Esophagus squamous epithelium (tissue), 5 donors: ENCODE measurements at regions not wholly inside any gene's neighbourhood (a gene's known extent, or its start where the extent isn't known, plus 50 kb on each side); places are given as distances from the start of the nearest gene placed in this dataset.
"Not testable (repeated sequence)": the region's sequence is repeated elsewhere in the genome, so short reads cannot be mapped to it uniquely, and the experiment has no call there.

Experiments used
- DNase-seq: peaks from one replicate; lab custom pipeline; 2025; lab: John Stamatoyannopoulos, UW
- H3K27ac ChIP-seq, 4 donors: fragments of 200-600 bp; sonication (generic); one replicate each; pipeline ENCODE4 v1.5.1; 2016 to 2019; ENCODE audit warnings: mild to moderate bottlenecking in 1 of 4
- H3K27me3 ChIP-seq, 4 donors: fragments of 200-600 bp; sonication (generic); 1 replicate in 3 of 4; 2 replicates in 1 of 4; pipeline versions ENCODE4 v1.5.1 to v1.6.0; 2017 to 2021; ENCODE audit warnings: antibody characterized with exemption in 1 of 4
- H3K36me3 ChIP-seq, 3 donors: fragments of 200-600 bp; sonication (generic); one replicate each; pipeline ENCODE4 v1.5.1; 2016 to 2019
- H3K4me1 ChIP-seq, 3 donors: fragments of 200-600 bp; sonication (generic); one replicate each; pipeline ENCODE4 v1.5.1; 2017 to 2019
- H3K4me3 ChIP-seq, 4 donors: fragments of 200-600 bp; sonication (generic); 1 replicate in 3 of 4; 2 replicates in 1 of 4; pipeline ENCODE4 v1.5.1; 2016 to 2019; ENCODE audit warnings: mild to moderate bottlenecking in 2 of 4, moderate library complexity in 1 of 4
- H3K9me3 ChIP-seq, 3 donors: fragments of 200-600 bp; sonication (generic); one replicate each; pipeline ENCODE4 v1.5.1; 2016 to 2019
- POLR2A ChIP-seq, 4 donors: fragments of 450-650 bp; IDR thresholded peaks; one replicate each; pipeline ENCODE4 v1.6.1; 2017; ENCODE audit warnings: antibody characterized with exemption in 4 of 4, mild to moderate bottlenecking in 4 of 4, moderate library complexity in 3 of 4
- WGBS, 2 donors: methylation state at CpG; one replicate each; pipeline ENCODE4 v1.1.5; 2018; 5-methylcytosine and 5-hydroxymethylcytosine counted together
- intact Hi-C: fragments of 100-400 bp; cut with DNase I; formaldehyde crosslinking; loops from one replicate; pipeline ENCODE4 v1.15.0; 2022
- TF ChIP-seq, protein P1 (sequence below), 6 experiments: fragments of 450-650 bp in 4 of 6; fragments of 200-600 bp in 2 of 6; sonication (generic) in 2 of 6; IDR thresholded peaks; one replicate each; pipeline ENCODE4 v1.5.1; 2016 to 2019; ENCODE audit warnings: antibody characterized with exemption in 6 of 6, mild to moderate bottlenecking in 4 of 6, moderate library complexity in 4 of 6
- donor health status: DM: yes; HTN: yes; CAD: no.

DNA sequence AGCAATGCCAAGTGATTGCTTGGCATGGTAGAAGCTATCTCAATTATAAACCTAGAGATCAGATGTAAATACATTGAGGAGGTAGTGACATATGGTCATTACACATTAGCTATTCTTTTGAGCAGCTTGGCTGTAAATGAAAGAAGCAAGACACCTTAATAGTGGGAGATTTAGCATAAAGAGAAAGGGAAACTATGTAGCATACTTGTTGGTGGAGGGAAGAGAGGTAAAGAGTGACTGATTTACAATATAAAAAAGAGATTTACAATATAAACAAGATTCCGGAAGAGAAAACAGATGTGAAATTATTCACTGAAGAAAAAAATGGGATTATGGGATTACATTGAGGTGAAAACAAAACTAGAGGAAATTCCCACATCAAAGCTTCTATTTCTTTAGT is 2009.6 kb downstream of the OLFM4 start:
- H3K9me3 ChIP-seq = no peaks in the 10 kb centered on the region
- intact Hi-C loops = no loop called here
- 21 to 22% methylated on average over 1 of the region's 1 CpG for WGBS, 2 donors
- H3K36me3 ChIP-seq = no peaks in the 10 kb centered on the region
- DNase-seq = no peak
- no peak for TF ChIP-seq POLR2A (IDR thresholded peaks at IDR 0.05)
- TF ChIP-seq, protein P1, sequence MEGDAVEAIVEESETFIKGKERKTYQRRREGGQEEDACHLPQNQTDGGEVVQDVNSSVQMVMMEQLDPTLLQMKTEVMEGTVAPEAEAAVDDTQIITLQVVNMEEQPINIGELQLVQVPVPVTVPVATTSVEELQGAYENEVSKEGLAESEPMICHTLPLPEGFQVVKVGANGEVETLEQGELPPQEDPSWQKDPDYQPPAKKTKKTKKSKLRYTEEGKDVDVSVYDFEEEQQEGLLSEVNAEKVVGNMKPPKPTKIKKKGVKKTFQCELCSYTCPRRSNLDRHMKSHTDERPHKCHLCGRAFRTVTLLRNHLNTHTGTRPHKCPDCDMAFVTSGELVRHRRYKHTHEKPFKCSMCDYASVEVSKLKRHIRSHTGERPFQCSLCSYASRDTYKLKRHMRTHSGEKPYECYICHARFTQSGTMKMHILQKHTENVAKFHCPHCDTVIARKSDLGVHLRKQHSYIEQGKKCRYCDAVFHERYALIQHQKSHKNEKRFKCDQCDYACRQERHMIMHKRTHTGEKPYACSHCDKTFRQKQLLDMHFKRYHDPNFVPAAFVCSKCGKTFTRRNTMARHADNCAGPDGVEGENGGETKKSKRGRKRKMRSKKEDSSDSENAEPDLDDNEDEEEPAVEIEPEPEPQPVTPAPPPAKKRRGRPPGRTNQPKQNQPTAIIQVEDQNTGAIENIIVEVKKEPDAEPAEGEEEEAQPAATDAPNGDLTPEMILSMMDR (IDR thresholded peaks at IDR 0.05) = no peak
- no peaks in the 10 kb centered on the region for H3K4me1 ChIP-seq
- no peak overlapping the region for H3K27ac ChIP-seq
- H3K4me3 ChIP-seq = no peak overlapping the region
- H3K27me3 ChIP-seq = no peaks in the 10 kb centered on the region

DNA sequence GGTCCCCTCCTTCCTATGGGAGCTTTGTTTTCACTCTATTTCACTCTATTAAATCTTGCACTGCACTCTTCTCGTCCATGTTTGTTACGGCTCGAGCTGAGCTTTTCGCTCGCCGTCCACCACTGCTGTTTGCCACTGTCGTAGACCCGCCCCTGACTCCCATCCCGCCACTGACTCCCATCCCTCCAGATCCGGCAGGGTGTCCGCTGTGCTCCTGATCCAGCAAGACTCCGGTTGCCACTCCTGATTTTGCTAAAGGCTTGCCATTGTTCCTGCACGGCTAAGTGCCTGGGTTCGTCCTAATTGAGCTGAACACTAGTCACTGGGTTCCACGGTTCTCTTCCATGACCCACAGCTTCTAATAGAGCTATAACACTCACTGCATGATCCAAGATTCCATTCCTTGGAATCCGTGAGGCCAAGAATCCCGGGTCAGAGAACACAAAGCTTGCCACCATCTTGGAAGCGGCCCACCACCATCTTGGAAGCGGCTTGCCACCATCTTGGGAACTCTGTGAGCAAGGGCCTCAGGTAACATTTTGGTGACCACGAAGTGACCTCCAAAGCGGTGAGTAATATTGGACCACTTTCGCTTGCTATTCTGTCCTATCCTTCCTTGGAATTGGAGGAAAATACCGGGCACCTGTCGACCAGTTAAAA is 2025.4 kb downstream of the OLFM4 start:
- H3K4me3 ChIP-seq, H3K36me3 ChIP-seq, DNase-seq, H3K27me3 ChIP-seq, H3K9me3 ChIP-seq, H3K4me1 ChIP-seq, H3K27ac ChIP-seq, intact Hi-C loops: not testable (repeated sequence)
- WGBS, 2 donors = 91 to 93% methylated on average over 18 to 23 of the region's 24 CpGs

DNA sequence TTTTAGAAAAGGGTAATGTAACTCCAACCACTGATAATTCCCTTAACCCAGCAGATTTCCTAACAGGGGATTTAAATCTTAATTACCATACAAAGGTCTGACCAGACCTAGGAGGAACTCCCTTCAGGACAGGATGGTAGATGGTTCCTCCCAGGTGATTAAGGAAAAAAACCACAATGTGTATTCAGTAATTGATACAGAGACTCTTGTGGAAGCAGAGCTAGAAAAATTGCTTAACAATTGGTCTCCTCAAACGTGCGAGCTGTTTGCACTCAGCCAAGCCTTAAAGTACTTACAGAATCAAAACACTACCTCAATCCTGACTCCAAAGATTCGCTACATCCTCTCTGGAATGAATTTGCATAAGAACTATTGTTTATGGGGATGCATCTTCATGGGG is 2027.1 kb downstream of the OLFM4 start:
- H3K4me3 ChIP-seq, H3K27ac ChIP-seq, H3K36me3 ChIP-seq, H3K4me1 ChIP-seq, intact Hi-C loops, H3K9me3 ChIP-seq, DNase-seq, H3K27me3 ChIP-seq: not testable (repeated sequence)
- WGBS, 2 donors = 78 to 82% methylated on average over 3 of the region's 3 CpGs

DNA sequence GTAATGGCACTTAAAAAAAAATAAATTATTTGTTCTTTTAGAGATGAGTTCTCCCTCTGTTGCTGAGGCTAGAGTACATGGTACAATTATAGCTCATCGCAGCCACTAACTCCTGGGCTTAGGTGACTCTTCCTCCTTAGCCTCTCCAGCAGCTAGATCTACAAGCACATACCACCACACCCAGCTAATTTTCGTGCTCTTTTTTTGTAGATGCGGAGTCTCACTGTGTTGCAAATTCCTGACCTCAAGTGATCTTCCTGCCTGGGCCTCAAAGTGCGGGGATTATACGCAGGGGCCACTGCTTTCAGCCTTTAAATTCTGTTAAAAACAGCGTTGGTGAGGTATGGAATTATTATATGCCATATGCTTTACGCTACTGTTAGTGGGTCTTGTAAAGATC is 2034.0 kb downstream of the OLFM4 start:
- WGBS, 2 donors = 87 to 91% methylated on average over 7 of the region's 7 CpGs
- no peak for DNase-seq
- H3K36me3 ChIP-seq = no peaks in the 10 kb centered on the region
- no peak overlapping the region for H3K27ac ChIP-seq
- H3K27me3 ChIP-seq = no peaks in the 10 kb centered on the region
- no peaks in the 10 kb centered on the region for H3K9me3 ChIP-seq
- no peak for TF ChIP-seq POLR2A (IDR thresholded peaks at IDR 0.05)
- TF ChIP-seq, protein P1 (IDR thresholded peaks at IDR 0.05) = no peak
- no peaks in the 10 kb centered on the region for H3K4me1 ChIP-seq
- H3K4me3 ChIP-seq = no peak overlapping the region
- intact Hi-C loops = no loop called here

DNA sequence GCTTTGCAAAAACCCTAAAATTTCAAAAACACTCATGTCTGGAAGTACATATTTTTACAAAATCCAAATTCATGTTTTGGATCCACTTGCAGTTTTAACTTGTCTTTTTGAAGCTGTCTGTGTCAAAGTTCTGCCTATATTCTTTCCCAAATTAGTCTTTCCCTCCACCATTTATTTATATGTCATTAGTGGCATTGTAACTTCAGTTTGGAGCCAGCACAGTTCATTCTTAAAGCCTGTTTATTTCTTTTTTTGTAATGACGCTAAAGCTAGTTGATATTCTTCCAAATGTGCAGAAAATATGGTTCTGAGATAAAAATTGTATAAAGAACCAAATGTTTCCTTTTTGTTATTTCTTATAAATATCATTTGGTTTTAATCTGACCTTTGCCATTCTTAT is 2039.3 kb downstream of the OLFM4 start:
- no peak for DNase-seq
- Histone ChIP-seq H3K4me1 (no peaks in the 10 kb centered on the region), H3K36me3 (no peaks in the 10 kb centered on the region), H3K4me3 (no peak overlapping the region), H3K27ac (no peak overlapping the region), H3K27me3 (no peaks in the 10 kb centered on the region), H3K9me3 (no peaks in the 10 kb centered on the region)
- no peak for TF ChIP-seq POLR2A (IDR thresholded peaks at IDR 0.05)
- TF ChIP-seq, protein P1 (IDR thresholded peaks at IDR 0.05) = no peak
- 52 to 62% methylated on average over 1 of the region's 1 CpG for WGBS, 2 donors
- intact Hi-C loops = no loop called here

DNA sequence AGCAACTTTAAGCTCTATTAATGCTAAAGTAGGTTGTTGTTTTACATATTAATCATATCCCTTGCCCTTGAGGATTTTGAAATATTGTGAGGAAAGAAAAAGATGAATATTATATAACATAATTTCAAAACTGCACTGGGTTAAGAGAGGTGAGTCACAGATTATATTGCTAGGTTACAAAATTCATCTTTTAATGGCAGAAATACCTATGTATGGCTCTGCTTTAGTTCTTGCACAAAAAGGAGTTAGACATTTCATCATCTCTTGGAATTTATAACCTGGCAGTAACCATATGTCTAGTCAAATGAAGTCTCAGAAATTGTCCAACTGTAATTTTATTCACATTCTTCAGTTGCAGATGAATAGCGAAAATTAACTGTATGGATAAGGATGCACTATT is 2041.1 kb downstream of the OLFM4 start:
- no peak overlapping the region for H3K4me3 ChIP-seq
- WGBS, 2 donors = 76 to 87% methylated on average over 1 of the region's 1 CpG

More for the DNA sequence above, 2041.1 kb downstream of the OLFM4 start:
- H3K4me1 ChIP-seq = no peaks in the 10 kb centered on the region
- no peaks in the 10 kb centered on the region for H3K27me3 ChIP-seq
- DNase-seq = no peak
- no peaks in the 10 kb centered on the region for H3K36me3 ChIP-seq
- no peak overlapping the region for H3K27ac ChIP-seq
- TF ChIP-seq POLR2A (IDR thresholded peaks at IDR 0.05) = no peak
- TF ChIP-seq, protein P1 (IDR thresholded peaks at IDR 0.05) = no peak
- H3K9me3 ChIP-seq = no peaks in the 10 kb centered on the region
- intact Hi-C loops = no loop called here
